ENCODE measurements at regions not wholly inside any gene's neighbourhood (a gene's known extent, or its start where the extent isn't known, plus 50 kb on each side); places are given as distances from the start of the nearest gene placed in this dataset.

GRCh38 chrX:125424536-125424935 lies 104.9 kb downstream of the TEX13C start:
- TF ChIP-seq, protein P1, sequence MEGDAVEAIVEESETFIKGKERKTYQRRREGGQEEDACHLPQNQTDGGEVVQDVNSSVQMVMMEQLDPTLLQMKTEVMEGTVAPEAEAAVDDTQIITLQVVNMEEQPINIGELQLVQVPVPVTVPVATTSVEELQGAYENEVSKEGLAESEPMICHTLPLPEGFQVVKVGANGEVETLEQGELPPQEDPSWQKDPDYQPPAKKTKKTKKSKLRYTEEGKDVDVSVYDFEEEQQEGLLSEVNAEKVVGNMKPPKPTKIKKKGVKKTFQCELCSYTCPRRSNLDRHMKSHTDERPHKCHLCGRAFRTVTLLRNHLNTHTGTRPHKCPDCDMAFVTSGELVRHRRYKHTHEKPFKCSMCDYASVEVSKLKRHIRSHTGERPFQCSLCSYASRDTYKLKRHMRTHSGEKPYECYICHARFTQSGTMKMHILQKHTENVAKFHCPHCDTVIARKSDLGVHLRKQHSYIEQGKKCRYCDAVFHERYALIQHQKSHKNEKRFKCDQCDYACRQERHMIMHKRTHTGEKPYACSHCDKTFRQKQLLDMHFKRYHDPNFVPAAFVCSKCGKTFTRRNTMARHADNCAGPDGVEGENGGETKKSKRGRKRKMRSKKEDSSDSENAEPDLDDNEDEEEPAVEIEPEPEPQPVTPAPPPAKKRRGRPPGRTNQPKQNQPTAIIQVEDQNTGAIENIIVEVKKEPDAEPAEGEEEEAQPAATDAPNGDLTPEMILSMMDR (conservative IDR thresholded peaks at IDR 0.05): no peak
- no peak for TF ChIP-seq ZFX (IDR thresholded peaks at IDR 0.05)

All from C4-2B (cell line).